Heart left ventricle (tissue), 16 donors: ENCODE measurements at regions not wholly inside any gene's neighbourhood (a gene's known extent, or its start where the extent isn't known, plus 50 kb on each side); places are given as distances from the start of the nearest gene placed in this dataset.

Experiments used
- ATAC-seq, 4 donors: fragments of 200-7000 bp; cut with Tn5 transposase; one replicate each; pipeline ENCODE4 v1.9.1; 2020 to 2022; ENCODE audit warnings: moderate library complexity in 4 of 4, mild to moderate bottlenecking in 3 of 4, moderate number of reproducible peaks in 1 of 4
- DNase-seq, 5 donors: peaks; one replicate each; pipeline ENCODE4 v3.0.0-alpha.2; 2020
- H3K27ac ChIP-seq, 12 donors: fragments of 200-600 bp; sonication (generic) in 4 of 12; one replicate each; pipeline versions ENCODE4 v1.5.0 to v1.8.0; 2016 to 2022; ENCODE audit warnings: mild to moderate bottlenecking in 2 of 12
- H3K27me3 ChIP-seq, 9 donors: fragments of 200-600 bp; sonication (generic) in 2 of 9; one replicate each; pipeline versions ENCODE4 v1.5.1 to v1.8.0; 2016 to 2022; ENCODE audit warnings: mild to moderate bottlenecking in 3 of 9
- H3K36me3 ChIP-seq, 9 donors: fragments of 200-600 bp; sonication (generic) in 2 of 9; one replicate each; pipeline versions ENCODE4 v1.5.0 to v1.8.0; 2018 to 2022; ENCODE audit warnings: mild to moderate bottlenecking in 2 of 9
- H3K4me1 ChIP-seq, 12 donors: fragments of 200-600 bp; sonication (generic) in 4 of 12; one replicate each; pipeline versions ENCODE4 v1.5.0 to v1.8.0; 2016 to 2022; ENCODE audit warnings: mild to moderate bottlenecking in 3 of 12
- H3K4me3 ChIP-seq, 12 donors: fragments of 200-600 bp; sonication (generic) in 4 of 12; one replicate each; pipeline versions ENCODE4 v1.5.0 to v1.8.0; 2017 to 2022; ENCODE audit warnings: mild to moderate bottlenecking in 9 of 12, moderate library complexity in 4 of 12
- H3K9me3 ChIP-seq, 12 donors: fragments of 200-600 bp; sonication (generic) in 4 of 12; one replicate each; pipeline versions ENCODE4 v1.5.0 to v1.8.0; 2016 to 2022; ENCODE audit warnings: mild to moderate bottlenecking in 1 of 12
- CTCF ChIP-seq, 12 donors: fragments of 200-600 bp; sonication (generic) in 4 of 12; IDR thresholded peaks; one replicate each; pipeline versions ENCODE4 v1.5.0 to v1.8.0; 2018 to 2022; ENCODE audit warnings: antibody characterized with exemption in 12 of 12, mild to moderate bottlenecking in 5 of 12
- POLR2A ChIP-seq, 2 donors: fragments of 450-650 bp; IDR thresholded peaks; one replicate each; pipeline ENCODE4 v1.6.1; 2017; ENCODE audit warnings: antibody characterized with exemption in 2 of 2, mild to moderate bottlenecking in 2 of 2, moderate library complexity in 2 of 2
- WGBS, 4 donors: extraction: QIAGEN DNeasy Blood & Tissue Kit in 2 of 4; methylation state at CpG; one replicate each; pipeline versions ENCODE4 v1.1.5 to v1.1.7; 2013 to 2018; 5-methylcytosine and 5-hydroxymethylcytosine counted together
- intact Hi-C, 10 donors: fragments of 100-400 bp; cut with DNase I; formaldehyde crosslinking; loops; one replicate each; pipeline versions ENCODE4 v1.11.1 to v1.14.2; 2022
- donor health status: ischemic (EF 13 %, LVEDD 7.1; RV severe dilation, severe dysfunction).
- donor health status: healthy with polysubstance abuse.
- donor health status: DM: no; HTN: yes; CAD: no.
- donor health status: DM: no; HTN: no; CAD: no.
- donor health status: ischemic (EF 25% LVEDD 6.9; RV normal size, moderate dysfunction).
- donor health status: ischemic (EF 25% LVEDD 5.7; RV mildly dilated, moderate dysfunction).
- donor health status: healthy.
- donor health status: DM: yes; HTN: yes; CAD: no.
- donor health status: ischemic (EF 35%, LVEDD 5.7; RV mildly dilated, moderate dysfunction).
- donor health status: nonischemic (EF 11% LVEDD 7.7; RV severe dilation, severe dysfunction).
- donor health status: DM: yes; HTN: yes; CAD: no.
- donor health status: PGD.
- donor health status: ischemic (EF 29% LVEDD 5.4; RV normal size, mild dysfunction).
- donor health status: nonischemic (EF 23%, LVEDD 6.1; RV moderate dilation, normal function).

- Histone ChIP-seq H3K9me3 (no peaks in the 10 kb centered on the region), H3K4me1 (peaks cover 0 to 8% (median 0%) of the 10 kb centered on the region in 12 donors), H3K36me3 (no peaks in the 10 kb centered on the region), H3K27ac (no peak overlapping the region), H3K4me3 (no peak overlapping the region), H3K27me3 (no peaks in the 10 kb centered on the region)
- no peak for TF ChIP-seq CTCF (IDR thresholded peaks at IDR 0.05)
- no peak for TF ChIP-seq POLR2A (IDR thresholded peaks at IDR 0.05)
- intact Hi-C loops: no loop called here
- DNase-seq: no peak
- 86 to 100% (median 88%) methylated on average over 2 of the region's 2 CpGs for WGBS, 4 donors
- ATAC-seq: no peak
Measured at GRCh38 chr9:86752733-86753132, 194.6 kb downstream of the GAS1 start.

DNA sequence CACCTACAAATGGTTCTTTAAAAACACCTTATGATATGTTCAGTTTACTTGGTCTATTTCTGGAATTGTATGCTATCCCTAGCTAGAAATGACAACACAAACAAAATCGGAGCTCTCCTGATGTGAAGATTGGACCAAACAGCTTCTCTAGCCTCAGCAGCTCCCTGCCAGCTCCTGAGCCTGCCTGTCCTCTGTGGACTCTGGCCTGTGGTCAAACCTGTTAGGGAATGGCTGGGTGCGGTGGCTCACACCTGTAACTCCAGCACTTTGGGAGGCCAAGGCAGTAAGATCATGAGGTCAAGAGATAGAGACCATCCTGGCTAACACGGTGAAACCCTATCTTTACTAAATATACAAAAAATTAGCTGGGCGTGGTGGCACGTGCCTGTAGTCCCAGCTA, 195.3 kb downstream of the GAS1 start:
- intact Hi-C loops: no loop called here

DNA sequence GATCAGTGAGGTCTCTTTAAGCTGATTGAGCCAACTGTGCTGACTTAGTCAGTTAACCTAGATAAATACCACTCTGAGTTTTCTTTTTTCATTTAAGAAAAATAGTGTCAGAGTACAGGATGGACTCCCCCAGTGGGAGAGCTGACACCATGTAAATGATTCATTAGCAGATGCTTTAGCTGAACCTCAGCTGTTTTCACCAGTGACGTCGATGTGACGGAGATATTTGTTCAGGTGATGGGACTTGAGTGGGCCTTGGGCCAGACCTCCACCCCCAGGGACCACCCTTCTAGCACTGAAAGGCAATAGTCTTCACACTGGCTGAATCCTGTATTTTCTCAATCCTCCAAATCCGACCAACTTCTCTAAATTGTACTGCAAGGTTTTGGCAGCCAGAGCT, 196.1 kb downstream of the GAS1 start:
- 70 to 84% (median 79%) methylated on average over 4 of the region's 4 CpGs for WGBS, 4 donors
- no peak overlapping the region for H3K4me3 ChIP-seq
- peak in 1 of 5 donors; percentile 40 for DNase-seq
- no peak overlapping the region for H3K27ac ChIP-seq
- H3K4me1 ChIP-seq: peaks cover 0 to 8% (median 0%) of the 10 kb centered on the region in 12 donors
- no peaks in the 10 kb centered on the region for H3K27me3 ChIP-seq
- H3K9me3 ChIP-seq: no peaks in the 10 kb centered on the region
- intact Hi-C loops: no loop called here
- TF ChIP-seq POLR2A (IDR thresholded peaks at IDR 0.05) (no peak), CTCF (IDR thresholded peaks at IDR 0.05) (no peak)
- no peaks in the 10 kb centered on the region for H3K36me3 ChIP-seq
- ATAC-seq: peak in 2 of 4 donors; percentile 52 to 79

More for the DNA sequence above, 195.3 kb downstream of the GAS1 start:
- no peaks in the 10 kb centered on the region for H3K27me3 ChIP-seq
- peaks cover 0 to 8% (median 0%) of the 10 kb centered on the region in 12 donors for H3K4me1 ChIP-seq
- H3K9me3 ChIP-seq: no peaks in the 10 kb centered on the region
- TF ChIP-seq CTCF (IDR thresholded peaks at IDR 0.05): no peak
- TF ChIP-seq POLR2A (IDR thresholded peaks at IDR 0.05): no peak
- H3K27ac ChIP-seq: no peak overlapping the region
- H3K4me3 ChIP-seq: no peak overlapping the region
- DNase-seq: no peak
- H3K36me3 ChIP-seq: no peaks in the 10 kb centered on the region
- 88 to 95% (median 94%) methylated on average over 5 of the region's 5 CpGs for WGBS, 4 donors
- no peak for ATAC-seq

DNA sequence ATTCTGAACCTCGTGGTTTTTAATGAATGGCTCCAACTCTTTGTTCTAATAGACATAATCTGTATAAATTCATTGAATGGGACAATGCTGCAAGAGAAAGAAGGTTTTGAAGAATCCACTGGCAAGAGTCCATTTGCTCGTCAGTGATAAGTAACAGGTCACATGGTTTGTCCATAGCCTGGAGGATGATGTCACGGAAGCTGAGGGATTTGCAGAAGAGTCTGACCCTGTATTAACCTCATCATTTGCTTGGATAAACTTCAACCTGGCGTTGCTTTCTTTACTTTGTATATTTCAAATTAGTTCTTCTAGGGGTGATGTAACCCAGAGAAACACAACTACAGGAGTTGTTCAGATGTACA, 197.4 kb downstream of the GAS1 start:
- Histone ChIP-seq H3K9me3 (no peaks in the 10 kb centered on the region), H3K4me3 (no peak overlapping the region), H3K27ac (no peak overlapping the region), H3K27me3 (no peaks in the 10 kb centered on the region), H3K36me3 (no peaks in the 10 kb centered on the region), H3K4me1 (peaks cover 0 to 8% (median 0%) of the 10 kb centered on the region in 12 donors)
- WGBS, 4 donors: 40 to 51% (median 43%) methylated on average over 4 of the region's 4 CpGs
- DNase-seq (peak in 1 of 5 donors; percentile 47), ATAC-seq (peak in 2 of 4 donors; percentile 50 to 52)
- intact Hi-C loops: loop anchor here in 1 of 10 donors (10.0 kb wide), 1 partner anchor 55 kb away; no protein-coding TSS in a partner anchor
- TF ChIP-seq POLR2A (IDR thresholded peaks at IDR 0.05) (no peak), CTCF (IDR thresholded peaks at IDR 0.05) (no peak)
